Epithelial cell of proximal tubule (primary cell): ENCODE measurements at regions not wholly inside any gene's neighbourhood (a gene's known extent, or its start where the extent isn't known, plus 50 kb on each side); places are given as distances from the start of the nearest gene placed in this dataset.
A peak's percentile ranks its signal among the peaks of the same experiment; 100 is the strongest.
"Not testable (repeated sequence)": the region's sequence is repeated elsewhere in the genome, so short reads cannot be mapped to it uniquely, and the experiment has no call there.

ENCODE experiments used
- DNase-seq: peaks from one replicate; pipeline ENCODE4 v3.0.0-alpha.2; 2011; ENCODE audit warnings: low read depth
- H3K4me3 ChIP-seq: 2 replicates; pipeline ENCODE4 v1.5.1; 2011; ENCODE audit warnings: low read depth, mild to moderate bottlenecking, low read length
- CTCF ChIP-seq: conservative IDR thresholded peaks from 2 replicates; pipeline ENCODE4 v1.5.1; 2012; ENCODE audit warnings: low read depth, mild to moderate bottlenecking, low read length

GRCh38 chr6:48512390-48512789 lies 401.4 kb upstream of the PTCHD4 start:
- no peak overlapping the region for H3K4me3 ChIP-seq
- TF ChIP-seq CTCF, result no peak
- no peak for DNase-seq

GRCh38 chr6:48511378-48511777 lies 400.4 kb upstream of the PTCHD4 start:
- H3K4me3 ChIP-seq, result no peak overlapping the region
- no peak for TF ChIP-seq CTCF
- no peak for DNase-seq

- DNase-seq, result peak; percentile 61
- no peak for TF ChIP-seq CTCF
- H3K4me3 ChIP-seq, result no peak overlapping the region
Measured at GRCh38 chr6:48505621-48506020, 394.6 kb upstream of the PTCHD4 start.

- not testable (repeated sequence) for DNase-seq, H3K4me3 ChIP-seq
Measured at GRCh38 chr6:48493432-48493831, 382.4 kb upstream of the PTCHD4 start.

- TF ChIP-seq CTCF, result no peak
- H3K4me3 ChIP-seq, result no peak overlapping the region
- DNase-seq, result no peak
Measured at GRCh38 chr6:48490658-48491057, 379.7 kb upstream of the PTCHD4 start.

GRCh38 chr6:48486876-48487275 lies 375.9 kb upstream of the PTCHD4 start:
- DNase-seq, result no peak
- no peak overlapping the region for H3K4me3 ChIP-seq
- no peak for TF ChIP-seq CTCF

GRCh38 chr6:48486373-48486772 lies 375.4 kb upstream of the PTCHD4 start:
- no peak overlapping the region for H3K4me3 ChIP-seq
- DNase-seq, result no peak
- TF ChIP-seq CTCF, result no peak

GRCh38 chr6:48476257-48476656 lies 365.3 kb upstream of the PTCHD4 start:
- H3K4me3 ChIP-seq, result no peak overlapping the region
- DNase-seq, result peak; percentile 1
- TF ChIP-seq CTCF, result peak; percentile 75
